SK-N-SH (cell line): ENCODE measurements at regions not wholly inside any gene's neighbourhood (a gene's known extent, or its start where the extent isn't known, plus 50 kb on each side); places are given as distances from the start of the nearest gene placed in this dataset.

Experiments
- CTCF ChIA-PET: fragments of 300-600, 350-600 bp; formaldehyde crosslinking; extraction: SDS; loops from one replicate; lab custom pipeline; 2021; lab: Yijun Ruan, JAX
- POLR2A ChIA-PET: fragments of 350-600 bp; sonication (Branson Sonifier 250); formaldehyde crosslinking; extraction: SDS; loops from one replicate; lab custom pipeline; 2020; ENCODE audit warnings: antibody characterized with exemption, inconsistent platforms; lab: Yijun Ruan, JAX
- DNase-seq: peaks from one replicate; pipeline ENCODE4 v3.0.0; 2012
- H2AFZ ChIP-seq: fragments of 200-600 bp; sonication (generic); 2 replicates; pipeline ENCODE4 v1.8.1; 2016; ENCODE audit warnings: antibody characterized with exemption, mild to moderate bottlenecking, low read depth
- H3F3A ChIP-seq: fragments of 200-600 bp; sonication (generic); replicated peaks from 2 replicates; pipeline ENCODE3; 2016; ENCODE audit warnings: antibody characterized with exemption, mild to moderate bottlenecking; ENCODE audit not compliant: insufficient read depth
- H3K27ac ChIP-seq, 2 experiments: fragments of 200-500 bp in 1 of 2; fragments of 200-600 bp in 1 of 2; sonication (Bioruptor generic) in 1 of 2; sonication (generic), shearing (Covaris generic) in 1 of 2; 2 replicates each; pipeline versions ENCODE4 v1.5.1 to v1.6.1; 2014 to 2016; ENCODE audit warnings: low read depth in 2 of 2, inconsistent platforms in 1 of 2, low read length in 1 of 2, mild to moderate bottlenecking in 1 of 2, mixed read lengths in 1 of 2
- H3K27me3 ChIP-seq: fragments of 200-600 bp; sonication (generic), shearing (Covaris generic); 2 replicates; pipeline ENCODE4 v1.6.1; 2016; ENCODE audit warnings: mixed run types; ENCODE audit not compliant: insufficient read depth
- H3K36me3 ChIP-seq, 2 experiments: fragments of 200-500 bp in 1 of 2; fragments of 200-600 bp in 1 of 2; sonication (Bioruptor generic) in 1 of 2; sonication (generic) in 1 of 2; replicated peaks in 1 of 2; 2 replicates each; pipeline versions ENCODE3 to v1.5.1; 2014 to 2016; ENCODE audit warnings: low read length in 1 of 2, mild to moderate bottlenecking in 1 of 2; ENCODE audit not compliant: insufficient read depth in 2 of 2, control insufficient read depth in 1 of 2
- H3K4me1 ChIP-seq, 2 experiments: fragments of 200-500 bp in 1 of 2; fragments of 200-600 bp in 1 of 2; sonication (Bioruptor generic) in 1 of 2; sonication (generic), shearing (Covaris generic) in 1 of 2; 2 replicates each; pipeline versions ENCODE4 v1.5.1 to v1.6.1; 2014 to 2016; ENCODE audit warnings: low read depth in 1 of 2, low read length in 1 of 2, mixed run types in 1 of 2; ENCODE audit not compliant: insufficient read depth in 2 of 2, control insufficient read depth in 1 of 2
- H3K4me2 ChIP-seq: fragments of 200-600 bp; sonication (generic), shearing (Covaris generic); 2 replicates; pipeline ENCODE4 v1.6.1; 2017; ENCODE audit warnings: mixed run types
- H3K4me3 ChIP-seq, 2 experiments: fragments of 200-500 bp in 1 of 2; fragments of 200-600 bp in 1 of 2; sonication (Bioruptor generic) in 1 of 2; sonication (generic), shearing (Covaris generic) in 1 of 2; 2 replicates each; pipeline versions ENCODE4 v1.5.1 to v1.8.1; 2014 to 2016; ENCODE audit warnings: low read depth in 2 of 2, inconsistent platforms in 1 of 2, low read length in 1 of 2, mild to moderate bottlenecking in 1 of 2, mixed read lengths in 1 of 2, moderate library complexity in 1 of 2
- H3K79me2 ChIP-seq: fragments of 200-600 bp; sonication (generic); 2 replicates; pipeline ENCODE4 v1.8.1; 2017; ENCODE audit warnings: mild to moderate bottlenecking; ENCODE audit not compliant: insufficient read depth
- H3K9ac ChIP-seq: fragments of 200-600 bp; sonication (generic); 2 replicates; pipeline ENCODE4 v1.6.1; 2017; ENCODE audit warnings: mixed run types
- H3K9me2 ChIP-seq: fragments of 200-600 bp; sonication (generic); 2 replicates; pipeline ENCODE4 v1.6.1; 2017; ENCODE audit warnings: mixed run types
- H3K9me3 ChIP-seq: fragments of 200-600 bp; sonication (generic); 2 replicates; pipeline ENCODE4 v1.6.1; 2017; ENCODE audit warnings: mixed run types, mild to moderate bottlenecking, moderate library complexity
- H4K20me1 ChIP-seq: fragments of 200-600 bp; sonication (generic); 2 replicates; pipeline ENCODE4 v1.6.1; 2017; ENCODE audit warnings: mild to moderate bottlenecking, mixed run types; ENCODE audit not compliant: insufficient read depth
- CHD2 ChIP-seq: fragments of 150-350 bp; IDR thresholded peaks from 2 replicates; pipeline ENCODE4 v1.6.1; 2018; ENCODE audit warnings: low read length; ENCODE audit not compliant: partially characterized antibody
- ELF1 ChIP-seq: IDR thresholded peaks from 2 replicates; pipeline ENCODE4 v1.4.0; 2012
- EP300 ChIP-seq, 2 experiments: IDR thresholded peaks; 2 replicates each; pipeline versions ENCODE4 v1.4.0 to v1.6.1; 2012; ENCODE audit warnings: borderline replicate concordance in 1 of 2, low read depth in 1 of 2, low read length in 1 of 2
- EZH2phosphoT487 ChIP-seq: fragments of 200-600 bp; sonication (generic); IDR thresholded peaks from 2 replicates; pipeline ENCODE4 v1.6.1; 2017; ENCODE audit warnings: low read depth, mixed run types, mild to moderate bottlenecking, antibody characterized with exemption, moderate library complexity, borderline replicate concordance
- FOXM1 ChIP-seq: IDR thresholded peaks from 2 replicates; pipeline ENCODE4 v1.4.0; 2012; ENCODE audit warnings: low read depth, mild to moderate bottlenecking
- GABPA ChIP-seq: IDR thresholded peaks from 2 replicates; pipeline ENCODE4 v1.4.0; 2012; ENCODE audit warnings: low read depth, mild to moderate bottlenecking
- GATA2 ChIP-seq: sonication (generic); formaldehyde crosslinking; IDR thresholded peaks from 2 replicates; pipeline ENCODE4 v1.5.0; 2020; ENCODE audit warnings: mild to moderate bottlenecking, missing genetic modification reagents
- JUND ChIP-seq: IDR thresholded peaks from 2 replicates; pipeline ENCODE4 v1.4.0; 2012
- MAX ChIP-seq: IDR thresholded peaks from 2 replicates; pipeline ENCODE4 v1.4.0; 2012; ENCODE audit warnings: low read depth
- MEF2A ChIP-seq: IDR thresholded peaks from 2 replicates; pipeline ENCODE4 v1.4.0; 2012; ENCODE audit warnings: low read depth, borderline replicate concordance
- NFIC ChIP-seq: IDR thresholded peaks from 2 replicates; pipeline ENCODE4 v1.4.0; 2012; ENCODE audit warnings: borderline replicate concordance
- NRF1 ChIP-seq: IDR thresholded peaks from 2 replicates; pipeline ENCODE4 v1.6.1; 2012; ENCODE audit warnings: low read depth, mild to moderate bottlenecking, low read length
- PBX3 ChIP-seq: IDR thresholded peaks from 2 replicates; pipeline ENCODE4; 2012
- RCOR1 ChIP-seq: fragments of 150-350 bp; IDR thresholded peaks from 2 replicates; pipeline ENCODE4 v1.6.1; 2017; ENCODE audit warnings: antibody characterized with exemption, low read length
- RFX5 ChIP-seq: IDR thresholded peaks from 2 replicates; pipeline ENCODE4 v1.6.1; 2012; ENCODE audit warnings: mild to moderate bottlenecking, improper control_type of control experiment, low read length
- SIN3A ChIP-seq: IDR thresholded peaks from 2 replicates; pipeline ENCODE4 v1.6.1; 2012; ENCODE audit warnings: low read depth, mild to moderate bottlenecking, low read length, moderate library complexity, borderline replicate concordance
- SMC3 ChIP-seq: IDR thresholded peaks from 2 replicates; pipeline ENCODE4 v1.6.1; 2012; ENCODE audit warnings: low read depth, low read length, improper control_type of control experiment
- TAF1 ChIP-seq: IDR thresholded peaks from 2 replicates; pipeline ENCODE4 v1.6.1; 2012; ENCODE audit warnings: low read depth, mild to moderate bottlenecking, low read length, moderate library complexity, borderline replicate concordance
- TCF12 ChIP-seq: IDR thresholded peaks from 2 replicates; pipeline ENCODE4 v1.4.0; 2012
- YY1 ChIP-seq: IDR thresholded peaks from 2 replicates; pipeline ENCODE4 v1.4.0; 2012; ENCODE audit warnings: low read depth, mild to moderate bottlenecking
- WGBS: methylation state at CpG from one replicate; pipeline ENCODE4 v1.1.6; 2017; ENCODE audit warnings: low lambda C conversion rate; 5-methylcytosine and 5-hydroxymethylcytosine counted together
- TF ChIP-seq, protein P1 (sequence below): fragments of 150-350 bp; IDR thresholded peaks from 2 replicates; pipeline ENCODE4 v1.6.1; 2016; ENCODE audit warnings: mild to moderate bottlenecking, low read depth, low read length
- TF ChIP-seq, protein P2 (sequence below): fragments of 200-600 bp; sonication (generic); IDR thresholded peaks from 2 replicates; pipeline ENCODE4 v1.6.1; 2017; ENCODE audit warnings: antibody characterized with exemption, mild to moderate bottlenecking, moderate library complexity
- TF ChIP-seq, protein P3 (sequence below): fragments of 150-350 bp; IDR thresholded peaks from 2 replicates; pipeline ENCODE4 v1.6.1; 2017; ENCODE audit warnings: antibody characterized with exemption, low read length, low read depth, borderline replicate concordance

DNA sequence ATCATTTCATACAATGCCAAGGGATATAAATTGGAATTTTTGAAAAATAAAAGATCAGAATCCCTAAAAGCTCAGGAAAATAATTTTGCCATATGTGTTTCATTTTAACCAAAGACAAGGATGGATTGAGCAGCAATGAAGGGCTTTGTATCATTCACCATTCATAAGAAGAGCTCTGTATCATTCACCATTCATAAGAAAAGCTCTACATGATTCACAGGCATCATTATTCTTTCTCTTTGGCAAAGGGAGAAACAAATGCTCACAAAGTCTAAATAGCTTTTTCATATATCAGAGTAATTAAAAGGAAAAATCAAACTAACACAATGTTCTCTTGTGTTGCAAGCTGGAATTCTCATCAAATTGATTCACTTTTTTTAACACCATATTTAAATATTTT, 169.1 kb upstream of the MC4R start:
- Histone ChIP-seq H3K4me1 (no peaks in the 10 kb centered on the region; a peak in 1 of 4 replicates), H3K79me2 (no peaks in the 10 kb centered on the region), H3K9me3 (no peaks in the 10 kb centered on the region), H3K9me2 (no peaks in the 10 kb centered on the region), H3K27me3 (no peaks in the 10 kb centered on the region), H4K20me1 (no peaks in the 10 kb centered on the region), H3K4me3 (no peak overlapping the region), H2AFZ (no peak overlapping the region), H3K4me2 (no peak overlapping the region), H3F3A (no peaks in the 10 kb centered on the region), H3K9ac (no peak overlapping the region), H3K36me3 (no peaks in the 10 kb centered on the region), H3K27ac (no peak overlapping the region)
- ChIA-PET CTCF (no interaction called here), POLR2A (no interaction called here)
- TF ChIP-seq ELF1 (no peak), FOXM1 (no peak), EZH2phosphoT487 (no peak), EP300 (IDR thresholded peaks at IDR 0.05; ENCODE audit: borderline replicate concordance in 1 of 2, low read depth in 1 of 2, low read length in 1 of 2) (no peak), GATA2 (CRISPR knock-in tag) (no peak), SMC3 (no peak), CHD2 (no peak), MEF2A (no peak), JUND (no peak), MAX (no peak)
- no peak for DNase-seq

DNA sequence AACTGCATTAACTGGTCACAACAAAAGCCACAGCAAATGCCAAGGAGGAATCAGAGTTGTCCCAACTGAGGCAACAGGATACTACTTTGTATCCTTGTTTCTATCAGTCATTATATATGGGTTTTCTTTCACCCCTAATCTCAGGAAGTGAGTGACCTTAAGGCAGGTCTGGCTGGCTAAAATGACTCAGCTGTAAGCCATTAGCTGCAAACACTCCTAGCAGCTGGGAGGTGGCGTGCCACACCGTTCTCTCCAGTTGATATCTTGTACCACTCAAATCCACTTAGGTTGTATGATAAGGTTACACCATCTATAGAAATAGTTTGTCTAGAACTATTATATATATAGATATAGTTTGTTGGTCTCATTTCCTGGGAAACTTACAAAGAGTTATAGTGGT, 171.1 kb upstream of the MC4R start:
- CTCF ChIA-PET: interaction anchor here (0.9 kb wide), 1 partner anchor 129 kb away, joined by 3 read pairs; no protein-coding TSS in a partner anchor
- Histone ChIP-seq H3K4me2 (no peak overlapping the region), H3K4me1 (no peaks in the 10 kb centered on the region)

More for the DNA sequence above, 171.1 kb upstream of the MC4R start:
- Histone ChIP-seq H3K9ac (no peak overlapping the region), H3K4me3 (no peak overlapping the region)
- POLR2A ChIA-PET: no interaction called here
- no peak for DNase-seq
- TF ChIP-seq NRF1 (no peak), RFX5 (no peak), YY1 (no peak), EP300 (IDR thresholded peaks at IDR 0.05; ENCODE audit: borderline replicate concordance in 1 of 2, low read depth in 1 of 2, low read length in 1 of 2) (no peak), MEF2A (no peak), TCF12 (no peak), NFIC (no peak), TAF1 (no peak), SIN3A (no peak), GABPA (no peak), GATA2 (CRISPR knock-in tag) (no peak), FOXM1 (no peak), RCOR1 (no peak), PBX3 (no peak), ELF1 (no peak)
- TF ChIP-seq, protein P1, sequence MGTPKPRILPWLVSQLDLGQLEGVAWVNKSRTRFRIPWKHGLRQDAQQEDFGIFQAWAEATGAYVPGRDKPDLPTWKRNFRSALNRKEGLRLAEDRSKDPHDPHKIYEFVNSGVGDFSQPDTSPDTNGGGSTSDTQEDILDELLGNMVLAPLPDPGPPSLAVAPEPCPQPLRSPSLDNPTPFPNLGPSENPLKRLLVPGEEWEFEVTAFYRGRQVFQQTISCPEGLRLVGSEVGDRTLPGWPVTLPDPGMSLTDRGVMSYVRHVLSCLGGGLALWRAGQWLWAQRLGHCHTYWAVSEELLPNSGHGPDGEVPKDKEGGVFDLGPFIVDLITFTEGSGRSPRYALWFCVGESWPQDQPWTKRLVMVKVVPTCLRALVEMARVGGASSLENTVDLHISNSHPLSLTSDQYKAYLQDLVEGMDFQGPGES: no peak
- TF ChIP-seq, protein P2, sequence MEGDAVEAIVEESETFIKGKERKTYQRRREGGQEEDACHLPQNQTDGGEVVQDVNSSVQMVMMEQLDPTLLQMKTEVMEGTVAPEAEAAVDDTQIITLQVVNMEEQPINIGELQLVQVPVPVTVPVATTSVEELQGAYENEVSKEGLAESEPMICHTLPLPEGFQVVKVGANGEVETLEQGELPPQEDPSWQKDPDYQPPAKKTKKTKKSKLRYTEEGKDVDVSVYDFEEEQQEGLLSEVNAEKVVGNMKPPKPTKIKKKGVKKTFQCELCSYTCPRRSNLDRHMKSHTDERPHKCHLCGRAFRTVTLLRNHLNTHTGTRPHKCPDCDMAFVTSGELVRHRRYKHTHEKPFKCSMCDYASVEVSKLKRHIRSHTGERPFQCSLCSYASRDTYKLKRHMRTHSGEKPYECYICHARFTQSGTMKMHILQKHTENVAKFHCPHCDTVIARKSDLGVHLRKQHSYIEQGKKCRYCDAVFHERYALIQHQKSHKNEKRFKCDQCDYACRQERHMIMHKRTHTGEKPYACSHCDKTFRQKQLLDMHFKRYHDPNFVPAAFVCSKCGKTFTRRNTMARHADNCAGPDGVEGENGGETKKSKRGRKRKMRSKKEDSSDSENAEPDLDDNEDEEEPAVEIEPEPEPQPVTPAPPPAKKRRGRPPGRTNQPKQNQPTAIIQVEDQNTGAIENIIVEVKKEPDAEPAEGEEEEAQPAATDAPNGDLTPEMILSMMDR: no peak
- TF ChIP-seq, protein P3, sequence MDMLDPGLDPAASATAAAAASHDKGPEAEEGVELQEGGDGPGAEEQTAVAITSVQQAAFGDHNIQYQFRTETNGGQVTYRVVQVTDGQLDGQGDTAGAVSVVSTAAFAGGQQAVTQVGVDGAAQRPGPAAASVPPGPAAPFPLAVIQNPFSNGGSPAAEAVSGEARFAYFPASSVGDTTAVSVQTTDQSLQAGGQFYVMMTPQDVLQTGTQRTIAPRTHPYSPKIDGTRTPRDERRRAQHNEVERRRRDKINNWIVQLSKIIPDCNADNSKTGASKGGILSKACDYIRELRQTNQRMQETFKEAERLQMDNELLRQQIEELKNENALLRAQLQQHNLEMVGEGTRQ: no peak
- TF ChIP-seq, all 33 proteins: peak for 0
- Histone ChIP-seq H3F3A (no peaks in the 10 kb centered on the region), H3K36me3 (no peaks in the 10 kb centered on the region), H3K27ac (no peak overlapping the region), H3K79me2 (no peaks in the 10 kb centered on the region), H3K27me3 (no peaks in the 10 kb centered on the region), H3K9me2 (no peaks in the 10 kb centered on the region), H4K20me1 (no peaks in the 10 kb centered on the region), H3K9me3 (no peaks in the 10 kb centered on the region), H2AFZ (no peak overlapping the region)
- 97% methylated on average over 2 of the region's 2 CpGs for WGBS
